IMR-90 (cell line): ENCODE measurements at regions not wholly inside any gene's neighbourhood (a gene's known extent, or its start where the extent isn't known, plus 50 kb on each side); places are given as distances from the start of the nearest gene placed in this dataset.

Experiments
- ATAC-seq: fragments of 200-7000 bp; cut with Tn5 transposase; 2 replicates; pipeline ENCODE4 v1.9.1; 2020; ENCODE audit warnings: low read depth, mild to moderate bottlenecking, moderate library complexity
- BruUV-seq: library from RNA; stranded (reverse); fragments of 400-500 nt; replicated peaks from 2 replicates; lab custom pipeline; 2021; lab: Mats Ljungman, UMichigan
- CTCF ChIA-PET: fragments of 300-600 bp; formaldehyde crosslinking; extraction: SDS; loops from one replicate; lab custom pipeline; 2021; ENCODE audit warnings: antibody characterized with exemption; lab: Yijun Ruan, JAX
- POLR2A ChIA-PET: fragments of 300-600 bp; sonication (Branson Sonifier 250); formaldehyde crosslinking; loops from one replicate; lab custom pipeline; 2022; ENCODE audit warnings: antibody characterized with exemption; ENCODE audit not compliant: unreplicated experiment; lab: Charles Lee
- DNase-seq: peaks from one replicate; pipeline ENCODE4 v3.0.0; 2013
- H2AFZ ChIP-seq: replicated peaks from 2 replicates; pipeline ENCODE3; 2013; ENCODE audit warnings: low read length, mild to moderate bottlenecking; ENCODE audit not compliant: poor library complexity
- H2AK5ac ChIP-seq: 2 replicates; pipeline ENCODE4 v1.6.1; 2013; ENCODE audit warnings: low read depth, low read length, inconsistent platforms
- H2AK9ac ChIP-seq: replicated peaks from 2 replicates; pipeline ENCODE3; 2013; ENCODE audit warnings: mild to moderate bottlenecking, low read depth, low read length, moderate library complexity; ENCODE audit not compliant: poor library complexity
- H2BK120ac ChIP-seq: 2 replicates; pipeline ENCODE4 v1.6.1; 2013; ENCODE audit warnings: low read depth, low read length, inconsistent platforms
- H2BK15ac ChIP-seq: 3 replicates; pipeline ENCODE4 v1.6.1; 2013; ENCODE audit warnings: low read depth, low read length, inconsistent platforms
- H2BK20ac ChIP-seq: 2 replicates; pipeline ENCODE4 v1.6.1; 2013; ENCODE audit warnings: low read depth, mild to moderate bottlenecking, inconsistent platforms, low read length, moderate library complexity
- H2BK5ac ChIP-seq: 2 replicates; pipeline ENCODE4 v1.6.1; 2013; ENCODE audit warnings: mild to moderate bottlenecking, low read depth, low read length, inconsistent platforms; ENCODE audit not compliant: poor library complexity, severe bottlenecking
- H3K14ac ChIP-seq: replicated peaks from 2 replicates; pipeline ENCODE4 v1.6.1; 2013; ENCODE audit warnings: low read depth, low read length, inconsistent platforms
- H3K18ac ChIP-seq: 2 replicates; pipeline ENCODE4 v1.6.1; 2013; ENCODE audit warnings: low read depth, low read length, control low read depth
- H3K23ac ChIP-seq: 2 replicates; pipeline ENCODE4 v1.6.1; 2013; ENCODE audit warnings: low read depth, low read length, inconsistent platforms
- H3K27ac ChIP-seq: 2 replicates; pipeline ENCODE4 v1.5.1; 2013; ENCODE audit warnings: mild to moderate bottlenecking, control low read depth, low read length; ENCODE audit not compliant: insufficient read depth
- H3K27me3 ChIP-seq: 2 replicates; pipeline ENCODE4 v1.6.1; 2013; ENCODE audit warnings: low read length; ENCODE audit not compliant: control insufficient read depth, insufficient read depth
- H3K36me3 ChIP-seq: 2 replicates; pipeline ENCODE4 v1.6.1; 2013; ENCODE audit warnings: low read length, mixed read lengths; ENCODE audit not compliant: control insufficient read depth, insufficient read depth
- H3K4ac ChIP-seq: 2 replicates; pipeline ENCODE4 v1.6.1; 2013; ENCODE audit warnings: low read depth, low read length, inconsistent platforms
- H3K4me1 ChIP-seq: 2 replicates; pipeline ENCODE4 v1.6.1; 2013; ENCODE audit warnings: low read length, mixed read lengths; ENCODE audit not compliant: control insufficient read depth, insufficient read depth
- H3K4me2 ChIP-seq: 2 replicates; pipeline ENCODE4 v1.6.1; 2013; ENCODE audit warnings: low read depth, mild to moderate bottlenecking, control low read depth, low read length, moderate library complexity
- H3K4me3 ChIP-seq: 2 replicates; pipeline ENCODE4 v1.5.1; 2013; ENCODE audit warnings: low read depth, mild to moderate bottlenecking, control low read depth, low read length, moderate library complexity; ENCODE audit not compliant: insufficient read depth
- H3K56ac ChIP-seq: 2 replicates; pipeline ENCODE4 v1.6.1; 2013; ENCODE audit warnings: low read length, inconsistent platforms; ENCODE audit not compliant: insufficient read depth; ENCODE audit errors: extremely low read depth
- H3K79me1 ChIP-seq, 2 experiments: 2 replicates each; pipeline ENCODE4 v1.6.1; 2013; ENCODE audit warnings: low read length in 2 of 2, inconsistent platforms in 1 of 2, low read depth in 1 of 2
- H3K9ac ChIP-seq: 2 replicates; pipeline ENCODE4 v1.6.1; 2013; ENCODE audit warnings: low read depth, low read length, control low read depth
- H3K9me1 ChIP-seq: 2 replicates; pipeline ENCODE4 v1.6.1; 2013; ENCODE audit warnings: low read length, inconsistent platforms; ENCODE audit not compliant: insufficient read depth
- H3K9me3 ChIP-seq: 2 replicates; pipeline ENCODE4 v1.6.1; 2013; ENCODE audit warnings: low read length; ENCODE audit not compliant: control insufficient read depth, insufficient read depth
- H4K20me1 ChIP-seq: 2 replicates; pipeline ENCODE4 v1.6.1; 2013; ENCODE audit warnings: low read length, inconsistent platforms; ENCODE audit not compliant: insufficient read depth
- H4K5ac ChIP-seq: 2 replicates; pipeline ENCODE4 v1.6.1; 2013; ENCODE audit warnings: mild to moderate bottlenecking, low read depth, low read length, control low read depth
- H4K8ac ChIP-seq, 2 experiments: 2 replicates each; pipeline ENCODE4 v1.6.1; 2013; ENCODE audit warnings: low read depth in 2 of 2, low read length in 2 of 2, control low read depth in 1 of 2, inconsistent platforms in 1 of 2
- H4K91ac ChIP-seq: 2 replicates; pipeline ENCODE4 v1.6.1; 2013; ENCODE audit warnings: low read depth, low read length, inconsistent platforms; ENCODE audit not compliant: insufficient read depth
- BHLHE40 ChIP-seq: fragments of 150-350 bp; IDR thresholded peaks from 2 replicates; pipeline ENCODE4 v1.6.1; 2016; ENCODE audit warnings: mild to moderate bottlenecking, low read depth, low read length
- MAZ ChIP-seq: IDR thresholded peaks from 2 replicates; pipeline ENCODE4 v1.6.1; 2012; ENCODE audit warnings: low read depth, mild to moderate bottlenecking, low read length, improper control_type of control experiment, moderate library complexity, borderline replicate concordance
- NFE2L2 ChIP-seq: fragments of 150-350 bp; IDR thresholded peaks from 2 replicates; pipeline ENCODE4 v1.6.1; 2016; ENCODE audit warnings: low read depth, mild to moderate bottlenecking, low read length
- SMC3 ChIP-seq: fragments of 150-350 bp; IDR thresholded peaks from 2 replicates; pipeline ENCODE4 v1.6.1; 2016; ENCODE audit warnings: low read depth, mild to moderate bottlenecking, antibody characterized with exemption, low read length, moderate library complexity
- WGBS, 2 experiments: methylation state at CpG; one replicate each; pipeline versions ENCODE4 v1.1.5 to v1.1.7; 2013; ENCODE audit warnings: missing lambda C conversion rate in 2 of 2; ENCODE audit not compliant: insufficient read length in 1 of 2; ENCODE audit errors: extremely low coverage in 2 of 2; 5-methylcytosine and 5-hydroxymethylcytosine counted together
- dilution Hi-C: fragments of 300-500 bp; cut with HindIII; formaldehyde crosslinking; loops from one replicate; pipeline ENCODE4 v1.14.3; 2018; ENCODE audit warnings: low sequenced_read_pairs; ENCODE audit not compliant: unreplicated experiment
- in situ Hi-C: fragments of 300-500 bp; cut with MboI; formaldehyde crosslinking; loops from 3 replicates; pipeline ENCODE4 v1.14.3; 2019; ENCODE audit warnings: low sequenced_read_pairs, inconsistent platforms, mixed read lengths
- intact Hi-C: fragments of 100-400 bp; cut with micrococcal nuclease; formaldehyde crosslinking; loops from 2 replicates; pipeline ENCODE4 v1.10.0; 2022
- TF ChIP-seq, protein P1 (sequence below): fragments of 150-350 bp; IDR thresholded peaks from 2 replicates; pipeline ENCODE4 v1.6.1; 2017; ENCODE audit warnings: mild to moderate bottlenecking, antibody characterized with exemption, low read length, low read depth
- TF ChIP-seq, protein P2 (sequence below): conservative IDR thresholded peaks from 2 replicates; pipeline ENCODE4 v1.5.1; 2012; ENCODE audit warnings: mild to moderate bottlenecking, low read depth, low read length, improper control_type of control experiment

DNA sequence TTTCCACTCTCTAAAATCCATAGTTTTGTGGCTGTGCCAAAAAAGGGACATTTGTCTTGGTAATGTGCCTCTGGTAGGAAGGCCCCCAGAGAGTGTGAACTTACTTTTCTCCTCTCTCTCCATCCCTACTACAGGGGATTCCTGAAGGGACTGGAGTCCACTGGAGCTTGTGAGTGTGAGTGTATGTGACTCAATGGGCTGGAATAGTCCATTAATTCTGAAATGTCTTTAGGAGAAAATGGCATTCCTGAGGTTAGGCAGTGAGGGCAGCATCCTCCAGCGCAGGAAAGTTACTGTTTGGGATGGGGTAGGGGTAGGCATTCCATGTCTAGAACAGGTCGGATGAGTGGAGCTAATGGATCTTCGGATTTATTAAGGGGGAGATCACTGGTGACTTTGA is 59.8 kb upstream of the CACNA2D3 start:
- Histone ChIP-seq H3K9ac (no peak overlapping the region), H3K9me3 (peaks cover 2% of the 10 kb centered on the region), H2AK5ac (no peak overlapping the region), H3K23ac (no peak overlapping the region), H3K4me3 (no peak overlapping the region), H3K4me2 (no peak overlapping the region), H2BK20ac (no peak overlapping the region), H3K4ac (no peak overlapping the region), H3K56ac (no peak overlapping the region), H3K9me1 (no peaks in the 10 kb centered on the region), H4K91ac (no peak overlapping the region), H3K4me1 (no peaks in the 10 kb centered on the region), H2BK15ac (no peak overlapping the region), H3K27me3 (no peaks in the 10 kb centered on the region), H4K5ac (no peak overlapping the region), H3K36me3 (no peaks in the 10 kb centered on the region), H4K20me1 (no peaks in the 10 kb centered on the region), H3K14ac (no peak overlapping the region), H3K79me1 (no peaks in the 10 kb centered on the region), H4K8ac (no peak overlapping the region), H2AK9ac (no peak overlapping the region), H3K27ac (no peak overlapping the region), H2BK120ac (no peak overlapping the region), H3K18ac (no peak overlapping the region), H2BK5ac (no peak overlapping the region), H2AFZ (no peak overlapping the region)
- ChIA-PET CTCF (no interaction called here), POLR2A (no interaction called here)
- no TSS peak for BruUV-seq
- in situ Hi-C loops, result no loop called here
- intact Hi-C loops, result no loop called here
- no peak for DNase-seq
- dilution Hi-C loops, result no loop called here
- TF ChIP-seq SMC3 (no peak), NFE2L2 (no peak), MAZ (no peak), BHLHE40 (no peak)
- TF ChIP-seq, protein P1, sequence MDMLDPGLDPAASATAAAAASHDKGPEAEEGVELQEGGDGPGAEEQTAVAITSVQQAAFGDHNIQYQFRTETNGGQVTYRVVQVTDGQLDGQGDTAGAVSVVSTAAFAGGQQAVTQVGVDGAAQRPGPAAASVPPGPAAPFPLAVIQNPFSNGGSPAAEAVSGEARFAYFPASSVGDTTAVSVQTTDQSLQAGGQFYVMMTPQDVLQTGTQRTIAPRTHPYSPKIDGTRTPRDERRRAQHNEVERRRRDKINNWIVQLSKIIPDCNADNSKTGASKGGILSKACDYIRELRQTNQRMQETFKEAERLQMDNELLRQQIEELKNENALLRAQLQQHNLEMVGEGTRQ, result no peak
- TF ChIP-seq, protein P2, sequence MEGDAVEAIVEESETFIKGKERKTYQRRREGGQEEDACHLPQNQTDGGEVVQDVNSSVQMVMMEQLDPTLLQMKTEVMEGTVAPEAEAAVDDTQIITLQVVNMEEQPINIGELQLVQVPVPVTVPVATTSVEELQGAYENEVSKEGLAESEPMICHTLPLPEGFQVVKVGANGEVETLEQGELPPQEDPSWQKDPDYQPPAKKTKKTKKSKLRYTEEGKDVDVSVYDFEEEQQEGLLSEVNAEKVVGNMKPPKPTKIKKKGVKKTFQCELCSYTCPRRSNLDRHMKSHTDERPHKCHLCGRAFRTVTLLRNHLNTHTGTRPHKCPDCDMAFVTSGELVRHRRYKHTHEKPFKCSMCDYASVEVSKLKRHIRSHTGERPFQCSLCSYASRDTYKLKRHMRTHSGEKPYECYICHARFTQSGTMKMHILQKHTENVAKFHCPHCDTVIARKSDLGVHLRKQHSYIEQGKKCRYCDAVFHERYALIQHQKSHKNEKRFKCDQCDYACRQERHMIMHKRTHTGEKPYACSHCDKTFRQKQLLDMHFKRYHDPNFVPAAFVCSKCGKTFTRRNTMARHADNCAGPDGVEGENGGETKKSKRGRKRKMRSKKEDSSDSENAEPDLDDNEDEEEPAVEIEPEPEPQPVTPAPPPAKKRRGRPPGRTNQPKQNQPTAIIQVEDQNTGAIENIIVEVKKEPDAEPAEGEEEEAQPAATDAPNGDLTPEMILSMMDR, result no peak
- no peak for ATAC-seq
- WGBS, 2 experiments, result 15% methylated on average over 3 of the region's 3 CpGs; no CpG with 5 or more reads in 1 of the 2 experiments
